Esophagus muscularis mucosa (tissue), 3 donors: ENCODE measurements at regions not wholly inside any gene's neighbourhood (a gene's known extent, or its start where the extent isn't known, plus 50 kb on each side); places are given as distances from the start of the nearest gene placed in this dataset.

Experiments
- POLR2A ChIP-seq: fragments of 450-650 bp; IDR thresholded peaks from one replicate; pipeline ENCODE4 v1.6.1; 2017; ENCODE audit warnings: antibody characterized with exemption, moderate library complexity, mild to moderate bottlenecking, low read depth
- POLR2AphosphoS5 ChIP-seq, 2 donors: sonication (generic); formaldehyde crosslinking; IDR thresholded peaks; one replicate each; pipeline ENCODE4 v1.6.1; 2017; ENCODE audit warnings: antibody characterized with exemption in 2 of 2
- TF ChIP-seq, protein P1 (sequence below), 3 experiments: fragments of 200-600 bp in 2 of 3; fragments of 450-650 bp in 1 of 3; sonication (generic) in 2 of 3; IDR thresholded peaks; one replicate each; pipeline ENCODE4 v1.5.1; 2017 to 2019; ENCODE audit warnings: antibody characterized with exemption in 3 of 3, mild to moderate bottlenecking in 2 of 3, moderate library complexity in 1 of 3

DNA sequence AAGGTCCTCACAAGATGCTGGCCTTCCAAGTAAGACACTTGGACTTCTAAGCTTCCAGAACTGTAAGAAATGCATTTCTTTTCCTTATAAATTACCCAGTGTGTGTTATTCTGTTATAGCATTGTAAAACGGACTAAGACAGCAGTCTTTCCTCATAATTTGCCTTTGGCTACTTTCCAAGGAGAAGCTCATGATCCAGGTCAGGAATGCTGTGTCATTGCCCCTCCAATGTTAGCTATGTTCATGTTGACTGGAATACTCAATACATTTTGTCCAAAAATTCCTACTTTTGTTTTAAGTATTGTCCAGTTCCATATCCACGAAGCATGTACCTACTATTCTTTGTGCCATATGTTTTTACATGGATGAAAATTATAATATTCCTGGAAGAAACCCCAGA lies 234.6 kb downstream of the HS3ST3A1 start:
- TF ChIP-seq POLR2AphosphoS5 (IDR thresholded peaks at IDR 0.05) (no peak), POLR2A (no peak)
- TF ChIP-seq, protein P1, sequence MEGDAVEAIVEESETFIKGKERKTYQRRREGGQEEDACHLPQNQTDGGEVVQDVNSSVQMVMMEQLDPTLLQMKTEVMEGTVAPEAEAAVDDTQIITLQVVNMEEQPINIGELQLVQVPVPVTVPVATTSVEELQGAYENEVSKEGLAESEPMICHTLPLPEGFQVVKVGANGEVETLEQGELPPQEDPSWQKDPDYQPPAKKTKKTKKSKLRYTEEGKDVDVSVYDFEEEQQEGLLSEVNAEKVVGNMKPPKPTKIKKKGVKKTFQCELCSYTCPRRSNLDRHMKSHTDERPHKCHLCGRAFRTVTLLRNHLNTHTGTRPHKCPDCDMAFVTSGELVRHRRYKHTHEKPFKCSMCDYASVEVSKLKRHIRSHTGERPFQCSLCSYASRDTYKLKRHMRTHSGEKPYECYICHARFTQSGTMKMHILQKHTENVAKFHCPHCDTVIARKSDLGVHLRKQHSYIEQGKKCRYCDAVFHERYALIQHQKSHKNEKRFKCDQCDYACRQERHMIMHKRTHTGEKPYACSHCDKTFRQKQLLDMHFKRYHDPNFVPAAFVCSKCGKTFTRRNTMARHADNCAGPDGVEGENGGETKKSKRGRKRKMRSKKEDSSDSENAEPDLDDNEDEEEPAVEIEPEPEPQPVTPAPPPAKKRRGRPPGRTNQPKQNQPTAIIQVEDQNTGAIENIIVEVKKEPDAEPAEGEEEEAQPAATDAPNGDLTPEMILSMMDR (IDR thresholded peaks at IDR 0.05) = no peak
